ENCODE measurements at regions not wholly inside any gene's neighbourhood (a gene's known extent, or its start where the extent isn't known, plus 50 kb on each side); places are given as distances from the start of the nearest gene placed in this dataset.
"Not testable (repeated sequence)": the region's sequence is repeated elsewhere in the genome, so short reads cannot be mapped to it uniquely, and the experiment has no call there.

- POLR2A ChIA-PET, result no interaction called here
- DNase-seq (ENCODE audit: unreplicated experiment), result no peak
- no peak for TF ChIP-seq CTCF (IDR thresholded peaks at IDR 0.05; ENCODE audit: unreplicated experiment)
- H3K27ac Mint-ChIP-seq (ENCODE audit: low read depth, unreplicated experiment), result no peak overlapping the region
- H3K4me1 Mint-ChIP-seq (ENCODE audit: insufficient read depth, unreplicated experiment), result peaks cover 12% of the 10 kb centered on the region
- intact Hi-C loops (cut with micrococcal nuclease), result no loop called here
- H3K36me3 Mint-ChIP-seq (ENCODE audit: insufficient read depth, unreplicated experiment), result no peaks in the 10 kb centered on the region
- no TSS peak for BruUV-seq (replicated peaks)
- no peak overlapping the region for H3K4me3 Mint-ChIP-seq (ENCODE audit: unreplicated experiment)
- no peaks in the 10 kb centered on the region for H3K27me3 Mint-ChIP-seq (ENCODE audit: insufficient read depth, unreplicated experiment)
- CTCF ChIA-PET, result interaction anchor here (0.7 to 3.9 kb wide), 3 partner anchors 10 to 103 kb away, joined by 3 to 45 read pairs (median 4); no protein-coding TSS in a partner anchor
- H3K9me3 Mint-ChIP-seq (ENCODE audit: unreplicated experiment), result no peaks in the 10 kb centered on the region
Measured at GRCh38 chr11:79503028-79503427, 62.2 kb upstream of the TENM4 start.

- H3K9me3 Mint-ChIP-seq (ENCODE audit: unreplicated experiment), result no peaks in the 10 kb centered on the region
- no peak for TF ChIP-seq CTCF (IDR thresholded peaks at IDR 0.05; ENCODE audit: unreplicated experiment)
- H3K36me3 Mint-ChIP-seq (ENCODE audit: insufficient read depth, unreplicated experiment), result no peaks in the 10 kb centered on the region
- H3K4me3 Mint-ChIP-seq (ENCODE audit: unreplicated experiment), result no peak overlapping the region
- DNase-seq (ENCODE audit: unreplicated experiment), result no peak
- intact Hi-C loops (cut with micrococcal nuclease), result no loop called here
- no TSS peak for BruUV-seq (replicated peaks)
- H3K27ac Mint-ChIP-seq (ENCODE audit: low read depth, unreplicated experiment), result no peak overlapping the region
- H3K4me1 Mint-ChIP-seq (ENCODE audit: insufficient read depth, unreplicated experiment), result peaks cover 8% of the 10 kb centered on the region
- CTCF ChIA-PET, result interaction anchor here (0.7 to 1.0 kb wide), 3 partner anchors 101 to 856 kb away, joined by 3 to 4 read pairs (median 3); no protein-coding TSS in a partner anchor
- POLR2A ChIA-PET, result interaction anchor here (0.6 kb wide), 1 partner anchor 373 kb away, joined by 3 read pairs; no protein-coding TSS in a partner anchor
- no peaks in the 10 kb centered on the region for H3K27me3 Mint-ChIP-seq (ENCODE audit: insufficient read depth, unreplicated experiment)
Measured at GRCh38 chr11:79501707-79502106, 60.9 kb upstream of the TENM4 start.

GRCh38 chr11:79499929-79500328, 59.1 kb upstream of the TENM4 start:
- H3K27ac Mint-ChIP-seq (ENCODE audit: low read depth, unreplicated experiment); DNase-seq (ENCODE audit: unreplicated experiment); POLR2A ChIA-PET; H3K9me3 Mint-ChIP-seq (ENCODE audit: unreplicated experiment); H3K4me1 Mint-ChIP-seq (ENCODE audit: insufficient read depth, unreplicated experiment); intact Hi-C loops (cut with micrococcal nuclease); BruUV-seq (replicated peaks); H3K4me3 Mint-ChIP-seq (ENCODE audit: unreplicated experiment); H3K27me3 Mint-ChIP-seq (ENCODE audit: insufficient read depth, unreplicated experiment); H3K36me3 Mint-ChIP-seq (ENCODE audit: insufficient read depth, unreplicated experiment): not testable (repeated sequence)
- CTCF ChIA-PET, result interaction anchor here (0.8 kb wide), 1 partner anchor 486 kb away, joined by 3 read pairs; no protein-coding TSS in a partner anchor

- Mint-ChIP-seq H3K27me3 (ENCODE audit: insufficient read depth, unreplicated experiment) (peaks cover 3% of the 10 kb centered on the region), H3K4me1 (ENCODE audit: insufficient read depth, unreplicated experiment) (peaks cover 8% of the 10 kb centered on the region), H3K36me3 (ENCODE audit: insufficient read depth, unreplicated experiment) (no peaks in the 10 kb centered on the region), H3K4me3 (ENCODE audit: unreplicated experiment) (no peak overlapping the region), H3K27ac (ENCODE audit: low read depth, unreplicated experiment) (no peak overlapping the region), H3K9me3 (ENCODE audit: unreplicated experiment) (no peaks in the 10 kb centered on the region)
- ChIA-PET CTCF (interaction anchor here (2.2 kb wide), 2 partner anchors 58 to 98 kb away, joined by 10 to 14 read pairs; partner anchors contain the start of gene TENM4), POLR2A (no interaction called here)
- BruUV-seq (replicated peaks), result no TSS peak
- no peak for TF ChIP-seq CTCF (IDR thresholded peaks at IDR 0.05; ENCODE audit: unreplicated experiment)
- no peak for DNase-seq (ENCODE audit: unreplicated experiment)
- intact Hi-C loops (cut with micrococcal nuclease), result no loop called here
Measured at GRCh38 chr11:79498667-79499066, 57.8 kb upstream of the TENM4 start.

Measured in MCF 10A (cell line).